IPS-18a (cell line): ENCODE measurements at regions not wholly inside any gene's neighbourhood (a gene's known extent, or its start where the extent isn't known, plus 50 kb on each side); places are given as distances from the start of the nearest gene placed in this dataset.

Experiments used
- H3K27ac ChIP-seq: one replicate; pipeline ENCODE4 v1.5.1; 2013; ENCODE audit warnings: low read length
- H3K27me3 ChIP-seq: one replicate; pipeline ENCODE4 v1.6.1; 2013; ENCODE audit warnings: mild to moderate bottlenecking, low read length; ENCODE audit not compliant: control insufficient read depth, insufficient read depth
- H3K36me3 ChIP-seq: one replicate; pipeline ENCODE4 v1.6.1; 2013; ENCODE audit warnings: low read depth, low read length; ENCODE audit not compliant: control insufficient read depth
- H3K4me1 ChIP-seq: one replicate; pipeline ENCODE4 v1.6.1; 2013; ENCODE audit warnings: low read depth, low read length; ENCODE audit not compliant: control insufficient read depth
- H3K4me3 ChIP-seq: one replicate; pipeline ENCODE4 v1.5.1; 2013; ENCODE audit warnings: low read length
- H3K9ac ChIP-seq: one replicate; pipeline ENCODE4 v1.6.1; 2013; ENCODE audit warnings: mild to moderate bottlenecking, low read length, moderate library complexity
- H3K9me3 ChIP-seq: one replicate; pipeline ENCODE4 v1.6.1; 2013; ENCODE audit warnings: low read depth, low read length; ENCODE audit not compliant: control insufficient read depth

GRCh38 chr2:129112181-129112580 is 793.5 kb upstream of the HS6ST1 start:
- Histone ChIP-seq H3K9ac (no peak overlapping the region), H3K36me3 (no peaks in the 10 kb centered on the region), H3K4me3 (no peak overlapping the region), H3K9me3 (no peaks in the 10 kb centered on the region), H3K4me1 (no peaks in the 10 kb centered on the region), H3K27me3 (no peaks in the 10 kb centered on the region), H3K27ac (no peak overlapping the region)

GRCh38 chr2:129113776-129114175 is 795.1 kb upstream of the HS6ST1 start:
- Histone ChIP-seq H3K36me3 (no peaks in the 10 kb centered on the region), H3K9me3 (no peaks in the 10 kb centered on the region), H3K9ac (no peak overlapping the region), H3K27me3 (no peaks in the 10 kb centered on the region), H3K27ac (no peak overlapping the region), H3K4me3 (no peak overlapping the region), H3K4me1 (no peaks in the 10 kb centered on the region)

- Histone ChIP-seq H3K27ac (no peak overlapping the region), H3K9me3 (no peaks in the 10 kb centered on the region), H3K36me3 (no peaks in the 10 kb centered on the region), H3K4me1 (no peaks in the 10 kb centered on the region), H3K27me3 (no peaks in the 10 kb centered on the region), H3K4me3 (no peak overlapping the region), H3K9ac (no peak overlapping the region)
Observed at GRCh38 chr2:129117434-129117833, 798.8 kb upstream of the HS6ST1 start.

- no peaks in the 10 kb centered on the region for H3K9me3 ChIP-seq
- no peaks in the 10 kb centered on the region for H3K4me1 ChIP-seq
- no peak overlapping the region for H3K27ac ChIP-seq
- H3K36me3 ChIP-seq = no peaks in the 10 kb centered on the region
- no peak overlapping the region for H3K4me3 ChIP-seq
- H3K9ac ChIP-seq = no peak overlapping the region
- no peaks in the 10 kb centered on the region for H3K27me3 ChIP-seq
Observed at GRCh38 chr2:129118296-129118695, 799.6 kb upstream of the HS6ST1 start.

GRCh38 chr2:129129087-129129486 is 810.4 kb upstream of the HS6ST1 start:
- Histone ChIP-seq H3K27ac (no peak overlapping the region), H3K9me3 (no peaks in the 10 kb centered on the region), H3K4me1 (peaks cover 6% of the 10 kb centered on the region), H3K27me3 (no peaks in the 10 kb centered on the region), H3K4me3 (no peak overlapping the region), H3K36me3 (no peaks in the 10 kb centered on the region), H3K9ac (no peak overlapping the region)

- Histone ChIP-seq H3K27me3 (no peaks in the 10 kb centered on the region), H3K9me3 (no peaks in the 10 kb centered on the region), H3K4me3 (no peak overlapping the region), H3K4me1 (no peaks in the 10 kb centered on the region), H3K27ac (no peak overlapping the region), H3K9ac (no peak overlapping the region), H3K36me3 (no peaks in the 10 kb centered on the region)
Observed at GRCh38 chr2:129133692-129134641, 815.3 kb upstream of the HS6ST1 start.

- Histone ChIP-seq H3K9ac (no peak overlapping the region), H3K9me3 (no peaks in the 10 kb centered on the region), H3K27ac (no peak overlapping the region), H3K4me1 (no peaks in the 10 kb centered on the region), H3K4me3 (no peak overlapping the region), H3K27me3 (no peaks in the 10 kb centered on the region), H3K36me3 (no peaks in the 10 kb centered on the region)
Observed at GRCh38 chr2:129135017-129135416, 816.3 kb upstream of the HS6ST1 start.

- Histone ChIP-seq H3K27me3 (no peaks in the 10 kb centered on the region), H3K9ac (no peak overlapping the region), H3K4me3 (no peak overlapping the region), H3K9me3 (no peaks in the 10 kb centered on the region), H3K4me1 (no peaks in the 10 kb centered on the region), H3K36me3 (no peaks in the 10 kb centered on the region), H3K27ac (no peak overlapping the region)
Observed at GRCh38 chr2:129139380-129139779, 820.7 kb upstream of the HS6ST1 start.

- Histone ChIP-seq H3K9me3 (no peaks in the 10 kb centered on the region), H3K27me3 (no peaks in the 10 kb centered on the region), H3K27ac (no peak overlapping the region), H3K4me3 (no peak overlapping the region), H3K4me1 (no peaks in the 10 kb centered on the region), H3K9ac (no peak overlapping the region), H3K36me3 (no peaks in the 10 kb centered on the region)
Observed at GRCh38 chr2:129142465-129142864, 823.8 kb upstream of the HS6ST1 start.

- H3K27ac ChIP-seq = no peak overlapping the region
- H3K4me3 ChIP-seq = no peak overlapping the region
- no peak overlapping the region for H3K9ac ChIP-seq
- H3K36me3 ChIP-seq = no peaks in the 10 kb centered on the region
- no peaks in the 10 kb centered on the region for H3K9me3 ChIP-seq
- H3K4me1 ChIP-seq = no peaks in the 10 kb centered on the region
- no peaks in the 10 kb centered on the region for H3K27me3 ChIP-seq
Observed at GRCh38 chr2:129144082-129144791, 825.6 kb upstream of the HS6ST1 start.

GRCh38 chr2:129152514-129152913 is 827.0 kb upstream of the RAB6C start:
- Histone ChIP-seq H3K4me3 (no peak overlapping the region), H3K36me3 (no peaks in the 10 kb centered on the region), H3K4me1 (no peaks in the 10 kb centered on the region), H3K27ac (no peak overlapping the region), H3K9ac (no peak overlapping the region), H3K27me3 (no peaks in the 10 kb centered on the region), H3K9me3 (peaks cover 3% of the 10 kb centered on the region)
